HepG2 (cell line): ENCODE measurements at regions not wholly inside any gene's neighbourhood (a gene's known extent, or its start where the extent isn't known, plus 50 kb on each side); places are given as distances from the start of the nearest gene placed in this dataset.
"Not testable (repeated sequence)": the region's sequence is repeated elsewhere in the genome, so short reads cannot be mapped to it uniquely, and the experiment has no call there.

Source experiments
- DRAP1 ChIP-seq: IDR thresholded peaks from 2 replicates; pipeline ENCODE4 v1.6.1; 2016; ENCODE audit warnings: missing genetic modification reagents, missing compliant biosample characterization
- HBP1 ChIP-seq: IDR thresholded peaks from 2 replicates; pipeline ENCODE4 v1.6.1; 2016; ENCODE audit warnings: low read depth, control low read depth
- HDAC2 ChIP-seq: sonication (generic); formaldehyde crosslinking; IDR thresholded peaks from 2 replicates; pipeline ENCODE4 v1.4.0; 2020; ENCODE audit warnings: missing genetic modification reagents
- HOXA3 ChIP-seq: sonication (generic); formaldehyde crosslinking; IDR thresholded peaks from 2 replicates; pipeline ENCODE4 v1.5.0; 2020; ENCODE audit warnings: missing genetic modification reagents
- KDM2A ChIP-seq: sonication (generic); formaldehyde crosslinking; IDR thresholded peaks from 2 replicates; pipeline ENCODE4 v1.4.0; 2020; ENCODE audit warnings: low read depth, missing genetic modification reagents, borderline replicate concordance
- KLF16 ChIP-seq, 2 experiments: sonication (generic) in 1 of 2; formaldehyde crosslinking in 1 of 2; IDR thresholded peaks; 2 replicates each; pipeline versions ENCODE4 v1.6.1 to v1.8.0; 2016 to 2023; ENCODE audit warnings: missing genetic modification reagents in 2 of 2, missing compliant biosample characterization in 1 of 2
- MTF2 ChIP-seq: sonication (generic); formaldehyde crosslinking; IDR thresholded peaks from 2 replicates; pipeline ENCODE4 v1.5.0; 2020; ENCODE audit warnings: missing genetic modification reagents, borderline replicate concordance
- PHF21A ChIP-seq: sonication (generic); formaldehyde crosslinking; IDR thresholded peaks from 2 replicates; pipeline ENCODE4 v1.5.0; 2020; ENCODE audit warnings: mild to moderate bottlenecking, missing genetic modification reagents
- RBM39 ChIP-seq: fragments of 200-400 bp; formaldehyde crosslinking; IDR thresholded peaks from one replicate; pipeline ENCODE4 v1.6.1; 2018; ENCODE audit warnings: antibody characterized with exemption, mild to moderate bottlenecking, low read depth, low read length; ENCODE audit not compliant: poor library complexity, severe bottlenecking
- RFX3 ChIP-seq: IDR thresholded peaks from 2 replicates; pipeline ENCODE4 v1.6.1; 2016; ENCODE audit warnings: missing biosample characterization, missing genetic modification reagents
- SOX6 ChIP-seq, 2 experiments: fragments of 450-650 bp in 1 of 2; sonication (generic) in 1 of 2; formaldehyde crosslinking in 1 of 2; IDR thresholded peaks; 2 replicates each; pipeline versions ENCODE4 v1.4.0 to v1.6.1; 2017 to 2020; ENCODE audit warnings: antibody characterized with exemption in 1 of 2, mild to moderate bottlenecking in 1 of 2, missing genetic modification reagents in 1 of 2
- SPEN ChIP-seq: sonication (generic); formaldehyde crosslinking; IDR thresholded peaks from 2 replicates; pipeline ENCODE4 v1.5.1; 2020; ENCODE audit warnings: low read depth, mild to moderate bottlenecking, missing genetic modification reagents
- ZMYM3 ChIP-seq: sonication (generic); formaldehyde crosslinking; IDR thresholded peaks from 2 replicates; pipeline ENCODE4 v1.5.1; 2020; ENCODE audit warnings: mild to moderate bottlenecking, missing genetic modification reagents
- ZNF441 ChIP-seq: sonication (generic); formaldehyde crosslinking; IDR thresholded peaks from 2 replicates; pipeline ENCODE4 v1.7.0; 2021; ENCODE audit warnings: missing genetic modification reagents, borderline replicate concordance
- ZNF800 ChIP-seq: sonication (generic); formaldehyde crosslinking; IDR thresholded peaks from 2 replicates; pipeline ENCODE4 v1.4.0; 2020; ENCODE audit warnings: missing genetic modification reagents
- ZSCAN20 ChIP-seq: sonication (generic); formaldehyde crosslinking; IDR thresholded peaks from 2 replicates; pipeline ENCODE4 v1.4.0; 2020; ENCODE audit warnings: missing genetic modification reagents, mild to moderate bottlenecking, borderline replicate concordance
- ZSCAN21 ChIP-seq: sonication (generic); formaldehyde crosslinking; IDR thresholded peaks from 2 replicates; pipeline ENCODE4 v1.8.0; 2022; ENCODE audit warnings: mild to moderate bottlenecking, missing genetic modification reagents, moderate library complexity, borderline replicate concordance
- TF ChIP-seq, protein P1 (sequence below): sonication (generic); formaldehyde crosslinking; IDR thresholded peaks from 2 replicates; pipeline ENCODE4 v1.4.0; 2020; ENCODE audit warnings: missing genetic modification reagents

- TF ChIP-seq ZMYM3 (CRISPR knock-in tag) (0 out of 2 replicates have a peak, but pooled peaks have one; percentile 48), MTF2 (CRISPR knock-in tag) (0 out of 2 replicates have a peak, but pooled peaks have one; percentile 14), PHF21A (CRISPR knock-in tag) (peak; percentile 91), HDAC2 (CRISPR knock-in tag) (peak; percentile 21; the same call in 1 of the 2 replicates), RFX3 (peak; percentile 31; the same call in 1 of the 2 replicates), ZNF800 (CRISPR knock-in tag) (peak; percentile 39; the same call in 1 of the 2 replicates), HOXA3 (CRISPR knock-in tag) (peak; percentile 48; the same call in 1 of the 2 replicates), ZSCAN20 (0 out of 2 replicates have a peak, but pooled peaks have one; percentile 78), SPEN (CRISPR knock-in tag) (peak; percentile 56; the same call in 1 of the 2 replicates), SOX6 (CRISPR knock-in tag; IDR thresholded peaks at IDR 0.05) (peak; percentile 16; the same call in 1 of the 2 replicates), HBP1 (CRISPR knock-in tag) (0 out of 2 replicates have a peak, but pooled peaks have one; percentile 3), DRAP1 (CRISPR knock-in tag) (peak; percentile 74), ZSCAN21 (CRISPR knock-in tag) (peak; percentile 56; the same call in 1 of the 2 replicates), RBM39 (peak; percentile 71), KDM2A (CRISPR knock-in tag) (peak; percentile 89), ZNF441 (peak; percentile 28; the same call in 1 of the 2 replicates), KLF16 (CRISPR knock-in tag; IDR thresholded peaks at IDR 0.05) (0 out of 4 replicates have a peak, but pooled peaks of 1 of the 2 experiments have one; percentile 22)
- TF ChIP-seq, protein P1, sequence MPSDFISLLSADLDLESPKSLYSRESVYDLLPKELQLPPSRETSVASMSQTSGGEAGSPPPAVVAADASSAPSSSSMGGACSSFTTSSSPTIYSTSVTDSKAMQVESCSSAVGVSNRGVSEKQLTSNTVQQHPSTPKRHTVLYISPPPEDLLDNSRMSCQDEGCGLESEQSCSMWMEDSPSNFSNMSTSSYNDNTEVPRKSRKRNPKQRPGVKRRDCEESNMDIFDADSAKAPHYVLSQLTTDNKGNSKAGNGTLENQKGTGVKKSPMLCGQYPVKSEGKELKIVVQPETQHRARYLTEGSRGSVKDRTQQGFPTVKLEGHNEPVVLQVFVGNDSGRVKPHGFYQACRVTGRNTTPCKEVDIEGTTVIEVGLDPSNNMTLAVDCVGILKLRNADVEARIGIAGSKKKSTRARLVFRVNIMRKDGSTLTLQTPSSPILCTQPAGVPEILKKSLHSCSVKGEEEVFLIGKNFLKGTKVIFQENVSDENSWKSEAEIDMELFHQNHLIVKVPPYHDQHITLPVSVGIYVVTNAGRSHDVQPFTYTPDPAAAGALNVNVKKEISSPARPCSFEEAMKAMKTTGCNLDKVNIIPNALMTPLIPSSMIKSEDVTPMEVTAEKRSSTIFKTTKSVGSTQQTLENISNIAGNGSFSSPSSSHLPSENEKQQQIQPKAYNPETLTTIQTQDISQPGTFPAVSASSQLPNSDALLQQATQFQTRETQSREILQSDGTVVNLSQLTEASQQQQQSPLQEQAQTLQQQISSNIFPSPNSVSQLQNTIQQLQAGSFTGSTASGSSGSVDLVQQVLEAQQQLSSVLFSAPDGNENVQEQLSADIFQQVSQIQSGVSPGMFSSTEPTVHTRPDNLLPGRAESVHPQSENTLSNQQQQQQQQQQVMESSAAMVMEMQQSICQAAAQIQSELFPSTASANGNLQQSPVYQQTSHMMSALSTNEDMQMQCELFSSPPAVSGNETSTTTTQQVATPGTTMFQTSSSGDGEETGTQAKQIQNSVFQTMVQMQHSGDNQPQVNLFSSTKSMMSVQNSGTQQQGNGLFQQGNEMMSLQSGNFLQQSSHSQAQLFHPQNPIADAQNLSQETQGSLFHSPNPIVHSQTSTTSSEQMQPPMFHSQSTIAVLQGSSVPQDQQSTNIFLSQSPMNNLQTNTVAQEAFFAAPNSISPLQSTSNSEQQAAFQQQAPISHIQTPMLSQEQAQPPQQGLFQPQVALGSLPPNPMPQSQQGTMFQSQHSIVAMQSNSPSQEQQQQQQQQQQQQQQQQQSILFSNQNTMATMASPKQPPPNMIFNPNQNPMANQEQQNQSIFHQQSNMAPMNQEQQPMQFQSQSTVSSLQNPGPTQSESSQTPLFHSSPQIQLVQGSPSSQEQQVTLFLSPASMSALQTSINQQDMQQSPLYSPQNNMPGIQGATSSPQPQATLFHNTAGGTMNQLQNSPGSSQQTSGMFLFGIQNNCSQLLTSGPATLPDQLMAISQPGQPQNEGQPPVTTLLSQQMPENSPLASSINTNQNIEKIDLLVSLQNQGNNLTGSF (CRISPR knock-in tag) = 0 out of 2 replicates have a peak, but pooled peaks have one; percentile 33
- not testable (repeated sequence) for TF ChIP-seq SOX6 (IDR thresholded peaks at IDR 0.05)
Measured at GRCh38 chr20:25862967-25863530, 166.4 kb upstream of the ZNF337 start (continued).
